Endothelial cell (in vitro differentiated cells): ENCODE measurements at regions not wholly inside any gene's neighbourhood (a gene's known extent, or its start where the extent isn't known, plus 50 kb on each side); places are given as distances from the start of the nearest gene placed in this dataset.

Experiments
- DNase-seq: peaks from one replicate; pipeline ENCODE4 v3.0.0; 2021; ENCODE audit warnings: low spot score
- H3K27ac Mint-ChIP-seq: one replicate; pipeline ENCODE4 v1.8.0; 2021; ENCODE audit warnings: mixed read lengths, inconsistent platforms; ENCODE audit not compliant: unreplicated experiment
- H3K27me3 Mint-ChIP-seq: one replicate; pipeline ENCODE4 v1.8.0; 2021; ENCODE audit warnings: mild to moderate bottlenecking, moderate library complexity, mixed read lengths, inconsistent platforms; ENCODE audit not compliant: unreplicated experiment
- H3K36me3 Mint-ChIP-seq: one replicate; pipeline ENCODE4 v1.8.0; 2021; ENCODE audit warnings: mild to moderate bottlenecking, low read depth, mixed read lengths, inconsistent platforms; ENCODE audit not compliant: unreplicated experiment
- H3K4me1 Mint-ChIP-seq: one replicate; pipeline ENCODE4 v1.8.0; 2021; ENCODE audit warnings: mild to moderate bottlenecking, mixed read lengths, inconsistent platforms; ENCODE audit not compliant: unreplicated experiment
- H3K4me3 Mint-ChIP-seq: one replicate; pipeline ENCODE4 v1.8.0; 2021; ENCODE audit warnings: mild to moderate bottlenecking, mixed read lengths, inconsistent platforms; ENCODE audit not compliant: unreplicated experiment
- H3K9me3 Mint-ChIP-seq: one replicate; pipeline ENCODE4 v1.8.0; 2021; ENCODE audit warnings: mixed read lengths, inconsistent platforms; ENCODE audit not compliant: unreplicated experiment
- CTCF ChIP-seq: fragments of 200-600 bp; sonication (generic); IDR thresholded peaks from one replicate; pipeline ENCODE4 v1.5.0; 2021; ENCODE audit warnings: antibody characterized with exemption; ENCODE audit not compliant: unreplicated experiment

GRCh38 chr1:238171985-238172384, 281.3 kb upstream of the ZP4 start:
- TF ChIP-seq CTCF: no peak
- H3K9me3 Mint-ChIP-seq: no peaks in the 10 kb centered on the region
- no peak overlapping the region for H3K4me3 Mint-ChIP-seq
- H3K4me1 Mint-ChIP-seq: no peaks in the 10 kb centered on the region
- H3K36me3 Mint-ChIP-seq: no peaks in the 10 kb centered on the region
- H3K27ac Mint-ChIP-seq: no peak overlapping the region
- DNase-seq: no peak
- peaks cover 1% of the 10 kb centered on the region for H3K27me3 Mint-ChIP-seq

GRCh38 chr1:238161955-238162354, 271.2 kb upstream of the ZP4 start:
- no peaks in the 10 kb centered on the region for H3K4me1 Mint-ChIP-seq
- DNase-seq: no peak
- no peak overlapping the region for H3K27ac Mint-ChIP-seq
- no peaks in the 10 kb centered on the region for H3K9me3 Mint-ChIP-seq
- H3K27me3 Mint-ChIP-seq: no peaks in the 10 kb centered on the region
- H3K4me3 Mint-ChIP-seq: no peak overlapping the region
- no peaks in the 10 kb centered on the region for H3K36me3 Mint-ChIP-seq
- no peak for TF ChIP-seq CTCF

- Mint-ChIP-seq H3K4me3 (no peak overlapping the region), H3K27me3 (peaks cover 2% of the 10 kb centered on the region), H3K27ac (no peak overlapping the region), H3K4me1 (no peaks in the 10 kb centered on the region), H3K36me3 (no peaks in the 10 kb centered on the region), H3K9me3 (no peaks in the 10 kb centered on the region)
- TF ChIP-seq CTCF: no peak
- no peak for DNase-seq
These were observed 263.2 kb upstream of the ZP4 start for GRCh38 chr1:238153939-238154338.

GRCh38 chr1:238153253-238153652, 262.5 kb upstream of the ZP4 start:
- no peaks in the 10 kb centered on the region for H3K9me3 Mint-ChIP-seq
- DNase-seq: no peak
- no peaks in the 10 kb centered on the region for H3K36me3 Mint-ChIP-seq
- no peak overlapping the region for H3K27ac Mint-ChIP-seq
- no peak for TF ChIP-seq CTCF
- no peaks in the 10 kb centered on the region for H3K4me1 Mint-ChIP-seq
- no peak overlapping the region for H3K4me3 Mint-ChIP-seq
- peaks cover 2% of the 10 kb centered on the region for H3K27me3 Mint-ChIP-seq

GRCh38 chr1:238152119-238152518, 261.4 kb upstream of the ZP4 start:
- Mint-ChIP-seq H3K9me3 (no peaks in the 10 kb centered on the region), H3K27me3 (peaks cover 2% of the 10 kb centered on the region), H3K4me3 (no peak overlapping the region), H3K27ac (no peak overlapping the region), H3K36me3 (no peaks in the 10 kb centered on the region), H3K4me1 (no peaks in the 10 kb centered on the region)
- DNase-seq: no peak
- TF ChIP-seq CTCF: no peak
